ENCODE measurements at regions not wholly inside any gene's neighbourhood (a gene's known extent, or its start where the extent isn't known, plus 50 kb on each side); places are given as distances from the start of the nearest gene placed in this dataset.

- no peak for DNase-seq
Measured at GRCh38 chr3:64936556-64936955, 248.8 kb upstream of the ADAMTS9 start.

- no peak for DNase-seq
Measured at GRCh38 chr3:64935971-64936370, 248.2 kb upstream of the ADAMTS9 start.

- DNase-seq = peak; percentile 85
Measured at GRCh38 chr3:64932666-64933342, 245.0 kb upstream of the ADAMTS9 start.

GRCh38 chr3:64932016-64932518 lies 244.3 kb upstream of the ADAMTS9 start:
- no peak for DNase-seq

- DNase-seq = no peak
Measured at GRCh38 chr3:64930891-64931290, 243.1 kb upstream of the ADAMTS9 start.

- no peak for DNase-seq
Measured at GRCh38 chr3:64928683-64929082, 240.9 kb upstream of the ADAMTS9 start.

- DNase-seq = no peak
Measured at GRCh38 chr3:64927689-64928088, 239.9 kb upstream of the ADAMTS9 start.

- DNase-seq = no peak
Measured at GRCh38 chr3:64925575-64925974, 237.8 kb upstream of the ADAMTS9 start.

GRCh38 chr3:64924961-64925360 lies 237.2 kb upstream of the ADAMTS9 start:
- DNase-seq = no peak

- DNase-seq = no peak
Measured at GRCh38 chr3:64922213-64922612, 234.4 kb upstream of the ADAMTS9 start.

GRCh38 chr3:64921281-64922065 lies 233.7 kb upstream of the ADAMTS9 start:
- no peak for DNase-seq

- no peak for DNase-seq
Measured at GRCh38 chr3:64919934-64920333, 232.1 kb upstream of the ADAMTS9 start.

- DNase-seq = no peak
Measured at GRCh38 chr3:64918989-64919388, 231.2 kb upstream of the ADAMTS9 start.

GRCh38 chr3:64917914-64918453 lies 230.2 kb upstream of the ADAMTS9 start:
- DNase-seq = no peak

- DNase-seq = peak; percentile 71
Measured at GRCh38 chr3:64916937-64917336, 229.1 kb upstream of the ADAMTS9 start.

GRCh38 chr3:64916192-64916798 lies 228.5 kb upstream of the ADAMTS9 start:
- DNase-seq = peak; percentile 59

- DNase-seq = no peak
Measured at GRCh38 chr3:64915778-64916177, 228.0 kb upstream of the ADAMTS9 start.

- DNase-seq = no peak
Measured at GRCh38 chr3:64913515-64913914, 225.7 kb upstream of the ADAMTS9 start.

- DNase-seq = no peak
Measured at GRCh38 chr3:64911138-64911537, 223.3 kb upstream of the ADAMTS9 start.

- DNase-seq = peak; percentile 98
Measured at GRCh38 chr3:64909757-64910467, 222.1 kb upstream of the ADAMTS9 start.

GRCh38 chr3:64909011-64909410 lies 221.2 kb upstream of the ADAMTS9 start:
- DNase-seq = no peak

- DNase-seq = peak; percentile 67
Measured at GRCh38 chr3:64908251-64908685, 220.5 kb upstream of the ADAMTS9 start.

- no peak for DNase-seq
Measured at GRCh38 chr3:64905906-64906410, 218.2 kb upstream of the ADAMTS9 start.
